NCI-H2171 treated with DMSO at 0.1 percent for 48 hours (cell line): ENCODE measurements at regions not wholly inside any gene's neighbourhood (a gene's known extent, or its start where the extent isn't known, plus 50 kb on each side); places are given as distances from the start of the nearest gene placed in this dataset.

Source experiments
- DNase-seq: peaks from one replicate; lab custom pipeline; 2025; lab: John Stamatoyannopoulos, UW

GRCh38 chr1:14189381-14189780, 409.1 kb upstream of the KAZN start:
- no peak for DNase-seq

- no peak for DNase-seq
Observed at GRCh38 chr1:14190508-14190907, 408.0 kb upstream of the KAZN start.

- DNase-seq = no peak
Observed at GRCh38 chr1:14194511-14194910, 404.0 kb upstream of the KAZN start.

GRCh38 chr1:14205066-14205465, 393.4 kb upstream of the KAZN start:
- no peak for DNase-seq

- DNase-seq = no peak
Observed at GRCh38 chr1:14215151-14215550, 383.3 kb upstream of the KAZN start.

GRCh38 chr1:14217384-14217783, 381.1 kb upstream of the KAZN start:
- no peak for DNase-seq

GRCh38 chr1:14220324-14220723, 378.2 kb upstream of the KAZN start:
- DNase-seq = no peak

GRCh38 chr1:14220811-14221210, 377.7 kb upstream of the KAZN start:
- DNase-seq = no peak

GRCh38 chr1:14222086-14222485, 376.4 kb upstream of the KAZN start:
- DNase-seq = no peak

GRCh38 chr1:14228677-14229076, 369.8 kb upstream of the KAZN start:
- no peak for DNase-seq

- DNase-seq = no peak
Observed at GRCh38 chr1:14233510-14233909, 365.0 kb upstream of the KAZN start.

GRCh38 chr1:14236097-14236496, 362.4 kb upstream of the KAZN start:
- no peak for DNase-seq

GRCh38 chr1:14238472-14239307, 359.8 kb upstream of the KAZN start:
- no peak for DNase-seq

- DNase-seq = no peak
Observed at GRCh38 chr1:14240265-14240664, 358.2 kb upstream of the KAZN start.

GRCh38 chr1:14242123-14242522, 356.4 kb upstream of the KAZN start:
- DNase-seq = no peak

- DNase-seq = no peak
Observed at GRCh38 chr1:14242870-14243269, 355.6 kb upstream of the KAZN start.

GRCh38 chr1:14245954-14246353, 352.5 kb upstream of the KAZN start:
- no peak for DNase-seq

- no peak for DNase-seq
Observed at GRCh38 chr1:14246471-14246870, 352.0 kb upstream of the KAZN start.

GRCh38 chr1:14247666-14248065, 350.8 kb upstream of the KAZN start:
- no peak for DNase-seq

GRCh38 chr1:14251871-14252270, 346.6 kb upstream of the KAZN start:
- DNase-seq = no peak

- DNase-seq = no peak
Observed at GRCh38 chr1:14253676-14254075, 344.8 kb upstream of the KAZN start.

- no peak for DNase-seq
Observed at GRCh38 chr1:14254251-14254650, 344.2 kb upstream of the KAZN start.

- no peak for DNase-seq
Observed at GRCh38 chr1:14255233-14255632, 343.3 kb upstream of the KAZN start.

GRCh38 chr1:14255711-14256110, 342.8 kb upstream of the KAZN start:
- DNase-seq = no peak
